Fibroblast of the aortic adventitia (primary cell): ENCODE measurements at regions not wholly inside any gene's neighbourhood (a gene's known extent, or its start where the extent isn't known, plus 50 kb on each side); places are given as distances from the start of the nearest gene placed in this dataset.

Experiments
- DNase-seq: peaks from one replicate; pipeline ENCODE4 v3.0.0-alpha.2; 2010; ENCODE audit warnings: low read depth
- H3K4me3 ChIP-seq: 2 replicates; pipeline ENCODE4 v1.5.1; 2011; ENCODE audit warnings: low read depth, mild to moderate bottlenecking, control low read depth, low read length, moderate library complexity
- TF ChIP-seq, protein P1 (sequence below): IDR thresholded peaks from 2 replicates; pipeline ENCODE4 v1.5.1; 2011; ENCODE audit warnings: mild to moderate bottlenecking, low read length, control low read depth, inconsistent platforms; ENCODE audit not compliant: insufficient read depth

DNA sequence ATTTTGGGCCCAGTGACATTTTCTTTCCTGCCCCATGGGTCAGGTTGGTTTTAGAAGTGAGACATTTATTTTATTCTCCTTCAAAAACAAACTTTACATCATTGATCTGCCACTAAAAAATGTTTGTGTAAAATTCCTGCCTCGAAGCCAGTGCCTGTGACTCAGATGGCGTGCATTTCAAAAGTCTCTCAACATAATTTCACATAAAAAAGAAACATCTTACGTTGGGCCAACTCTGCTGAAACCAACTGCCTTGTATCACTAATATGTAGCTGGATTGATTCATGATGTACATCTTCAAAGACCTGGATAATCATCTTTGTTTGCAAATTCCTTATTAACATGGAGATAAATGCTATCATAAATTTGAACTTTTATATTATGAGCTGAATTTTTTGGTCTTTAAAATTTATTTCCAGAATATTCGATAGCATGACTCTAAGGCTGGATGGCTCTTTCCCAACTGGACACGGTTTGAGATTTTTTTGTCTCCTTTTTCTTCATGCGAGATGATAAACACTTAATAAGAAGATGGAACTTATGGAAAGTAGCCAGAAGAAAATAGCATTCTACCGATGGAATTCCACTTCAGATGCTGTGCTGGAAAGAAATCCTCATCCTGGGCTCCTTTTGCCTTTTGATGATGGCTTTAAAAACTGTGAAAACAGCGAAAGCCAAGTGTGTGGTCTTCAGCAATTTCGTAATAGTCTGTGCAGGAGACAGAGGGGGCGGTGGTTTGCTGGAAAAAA is 420.5 kb downstream of the FGF9 start:
- no peak overlapping the region for H3K4me3 ChIP-seq
- TF ChIP-seq, protein P1, sequence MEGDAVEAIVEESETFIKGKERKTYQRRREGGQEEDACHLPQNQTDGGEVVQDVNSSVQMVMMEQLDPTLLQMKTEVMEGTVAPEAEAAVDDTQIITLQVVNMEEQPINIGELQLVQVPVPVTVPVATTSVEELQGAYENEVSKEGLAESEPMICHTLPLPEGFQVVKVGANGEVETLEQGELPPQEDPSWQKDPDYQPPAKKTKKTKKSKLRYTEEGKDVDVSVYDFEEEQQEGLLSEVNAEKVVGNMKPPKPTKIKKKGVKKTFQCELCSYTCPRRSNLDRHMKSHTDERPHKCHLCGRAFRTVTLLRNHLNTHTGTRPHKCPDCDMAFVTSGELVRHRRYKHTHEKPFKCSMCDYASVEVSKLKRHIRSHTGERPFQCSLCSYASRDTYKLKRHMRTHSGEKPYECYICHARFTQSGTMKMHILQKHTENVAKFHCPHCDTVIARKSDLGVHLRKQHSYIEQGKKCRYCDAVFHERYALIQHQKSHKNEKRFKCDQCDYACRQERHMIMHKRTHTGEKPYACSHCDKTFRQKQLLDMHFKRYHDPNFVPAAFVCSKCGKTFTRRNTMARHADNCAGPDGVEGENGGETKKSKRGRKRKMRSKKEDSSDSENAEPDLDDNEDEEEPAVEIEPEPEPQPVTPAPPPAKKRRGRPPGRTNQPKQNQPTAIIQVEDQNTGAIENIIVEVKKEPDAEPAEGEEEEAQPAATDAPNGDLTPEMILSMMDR = no peak
- DNase-seq = peak; percentile 68

DNA sequence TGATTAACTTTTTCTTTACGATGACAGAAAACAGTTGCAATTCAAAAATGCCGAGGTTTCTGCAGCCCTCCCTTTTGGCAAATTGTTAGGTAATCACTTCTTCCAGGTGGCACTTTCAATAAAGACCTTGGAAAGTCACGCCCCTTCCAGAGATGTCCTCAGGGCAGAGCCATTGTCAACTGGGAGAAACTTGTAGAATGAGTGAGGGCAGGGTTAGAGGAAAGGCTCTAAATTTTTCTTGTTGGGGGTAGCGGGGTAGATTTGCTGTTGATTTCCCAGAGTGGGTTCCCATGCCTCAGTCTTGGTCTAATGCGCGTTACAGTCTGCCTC is 421.1 kb downstream of the FGF9 start:
- TF ChIP-seq, protein P1 = no peak
- no peak overlapping the region for H3K4me3 ChIP-seq
- DNase-seq = no peak

DNA sequence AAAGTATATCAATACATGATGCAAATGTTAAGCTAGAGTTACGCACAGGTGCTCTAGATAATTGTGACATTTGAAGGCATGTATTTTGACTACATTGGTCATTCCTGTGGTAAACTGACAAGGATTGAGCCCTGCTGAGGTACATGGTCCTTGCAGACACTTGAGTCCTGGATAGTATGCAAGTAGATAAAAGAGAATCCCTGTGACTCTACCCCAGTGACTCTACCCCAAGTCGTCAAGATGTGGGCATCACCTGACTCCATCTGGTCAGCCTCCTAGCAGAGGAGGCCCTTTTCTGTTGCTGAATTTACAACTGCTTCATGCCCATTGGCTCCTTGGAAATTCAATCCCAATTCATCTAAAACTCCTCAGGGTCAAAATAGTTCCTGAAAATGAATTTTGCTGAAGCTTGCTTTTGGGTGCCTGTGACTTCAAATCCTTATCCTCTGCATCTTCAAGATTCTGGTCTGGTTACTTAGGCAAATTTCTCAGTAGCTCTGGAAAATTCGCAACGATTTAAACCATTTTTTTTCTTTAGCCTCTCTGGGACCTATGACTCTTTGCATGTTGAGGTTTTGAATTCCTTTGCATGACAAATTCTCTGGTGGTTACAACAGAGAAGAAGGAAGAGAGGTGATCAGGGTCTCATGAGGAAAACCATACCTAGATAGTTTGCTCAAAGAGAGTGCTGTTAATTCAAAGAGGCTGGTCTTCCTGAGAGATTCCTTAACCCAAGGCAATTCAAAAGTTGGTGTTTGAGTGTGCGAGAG is 422.1 kb downstream of the FGF9 start:
- TF ChIP-seq, protein P1 = no peak
- DNase-seq = peak; percentile 39
- H3K4me3 ChIP-seq = no peak overlapping the region

DNA sequence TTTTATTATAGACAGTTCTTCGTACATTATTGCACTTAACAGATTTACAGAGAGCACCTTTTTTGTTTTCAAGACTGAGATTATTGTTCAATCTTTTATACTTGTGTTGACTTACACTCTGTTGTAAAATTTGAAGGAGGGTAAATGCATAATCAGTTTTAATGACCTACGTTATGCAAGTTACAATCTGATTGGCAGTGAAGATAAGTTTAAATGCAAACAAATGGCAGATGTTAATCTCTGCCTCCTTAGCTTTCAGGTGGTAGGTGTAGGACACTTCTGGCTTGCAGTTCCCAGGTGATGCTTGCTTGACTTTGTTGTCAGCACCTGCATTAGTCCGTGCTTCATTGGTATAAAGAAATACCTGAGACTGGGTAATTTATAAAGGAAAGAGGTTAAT is 424.9 kb downstream of the FGF9 start:
- no peak overlapping the region for H3K4me3 ChIP-seq
- no peak for DNase-seq
- TF ChIP-seq, protein P1 = no peak

DNA sequence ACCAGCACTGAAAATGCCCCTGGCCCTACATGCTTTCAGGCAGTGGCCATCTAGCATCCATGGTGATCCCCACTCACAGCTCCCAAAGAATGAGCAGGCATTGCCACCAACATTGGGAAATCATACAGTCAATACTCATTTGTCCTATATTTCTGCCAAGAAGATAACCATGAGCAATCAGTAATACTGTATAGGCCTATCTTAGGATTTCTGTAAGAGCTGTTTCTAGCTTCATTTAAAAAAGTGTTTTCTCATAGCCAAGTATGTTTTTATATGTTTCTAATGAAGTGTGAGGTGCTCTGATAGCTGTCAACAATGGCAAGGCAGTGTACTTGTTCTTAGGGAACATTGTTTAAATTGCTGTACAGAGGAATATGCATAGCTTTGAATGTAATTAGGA is 428.7 kb downstream of the FGF9 start:
- no peak overlapping the region for H3K4me3 ChIP-seq
- TF ChIP-seq, protein P1 = no peak
- DNase-seq = no peak

DNA sequence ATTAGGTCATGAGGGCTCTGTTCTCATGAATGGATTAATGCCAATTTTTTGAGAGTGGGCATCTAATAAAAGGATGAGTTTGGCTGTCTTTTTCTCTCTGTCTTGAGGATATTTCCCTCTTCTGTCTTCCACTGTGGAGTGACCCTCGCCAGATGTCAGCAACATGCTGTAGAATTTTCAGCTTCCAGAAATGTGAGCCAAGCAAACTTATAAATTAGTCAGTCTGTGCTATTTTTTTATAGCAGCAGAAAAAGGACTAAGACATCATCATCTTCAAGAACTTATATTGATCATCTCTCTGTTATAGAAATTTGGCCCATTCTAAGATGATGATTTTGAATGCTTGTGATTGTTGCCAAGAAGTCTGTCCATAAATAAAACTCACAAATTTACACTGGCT is 431.4 kb downstream of the FGF9 start:
- TF ChIP-seq, protein P1 = no peak
- no peak overlapping the region for H3K4me3 ChIP-seq
- peak; percentile 16 for DNase-seq
